AG20443 (cell line): ENCODE measurements at regions not wholly inside any gene's neighbourhood (a gene's known extent, or its start where the extent isn't known, plus 50 kb on each side); places are given as distances from the start of the nearest gene placed in this dataset.
"Not testable (repeated sequence)": the region's sequence is repeated elsewhere in the genome, so short reads cannot be mapped to it uniquely, and the experiment has no call there.

Source experiments
- DNase-seq: peaks from one replicate; pipeline ENCODE4 v3.0.0; 2012; ENCODE audit warnings: low spot score, mixed read lengths

- DNase-seq: no peak
These were observed 106.0 kb upstream of the OR9Q1 start for GRCh38 chr11:57917632-57918031.

GRCh38 chr11:57920971-57921370 is 102.7 kb upstream of the OR9Q1 start:
- DNase-seq: no peak

GRCh38 chr11:57932105-57932504 is 91.6 kb upstream of the OR9Q1 start:
- no peak for DNase-seq

GRCh38 chr11:57935402-57936049 is 88.2 kb upstream of the OR9Q1 start:
- DNase-seq: no peak

- DNase-seq: no peak
These were observed 87.6 kb upstream of the OR9Q1 start for GRCh38 chr11:57936050-57936418.

- DNase-seq: no peak
These were observed 86.2 kb upstream of the OR9Q1 start for GRCh38 chr11:57937431-57937830.

- DNase-seq: no peak
These were observed 85.3 kb upstream of the OR9Q1 start for GRCh38 chr11:57938351-57938750.

- no peak for DNase-seq
These were observed 83.5 kb upstream of the OR9Q1 start for GRCh38 chr11:57940044-57940756.

GRCh38 chr11:57941875-57942274 is 81.8 kb upstream of the OR9Q1 start:
- DNase-seq: no peak

GRCh38 chr11:57942808-57943207 is 80.9 kb upstream of the OR9Q1 start:
- no peak for DNase-seq

- not testable (repeated sequence) for DNase-seq
These were observed 79.9 kb upstream of the OR9Q1 start for GRCh38 chr11:57943766-57944165.

- DNase-seq: no peak
These were observed 77.1 kb upstream of the OR9Q1 start for GRCh38 chr11:57946628-57947027.

GRCh38 chr11:57964660-57965059 is 59.0 kb upstream of the OR9Q1 start:
- DNase-seq: no peak

- no peak for DNase-seq
These were observed 52.2 kb upstream of the OR9Q1 start for GRCh38 chr11:57971272-57972012.

- DNase-seq: no peak
These were observed 51.7 kb upstream of the OR9Q1 start for GRCh38 chr11:57972013-57972367.
